K562 (cell line): ENCODE measurements at regions not wholly inside any gene's neighbourhood (a gene's known extent, or its start where the extent isn't known, plus 50 kb on each side); places are given as distances from the start of the nearest gene placed in this dataset.

Source experiments
- ATAC-seq: fragments of 200-7000 bp; cut with Tn5 transposase; 3 replicates; pipeline ENCODE4 v1.9.1; 2020; ENCODE audit warnings: moderate library complexity
- BruUV-seq: library from RNA; stranded (reverse); fragments of 400-500 nt; replicated peaks from 2 replicates; lab custom pipeline; 2021; lab: Mats Ljungman, UMichigan
- CTCF ChIA-PET: fragments of 300-600 bp; formaldehyde crosslinking; extraction: SDS; loops from one replicate; lab custom pipeline; 2021; ENCODE audit warnings: low intra/inter-chr PET ratio; lab: Yijun Ruan, JAX
- POLR2A ChIA-PET: fragments of 300-600, 350-650 bp; sonication (Branson Sonifier 250); formaldehyde crosslinking; extraction: SDS; loops from one replicate; lab custom pipeline; 2021; ENCODE audit warnings: antibody characterized with exemption, inconsistent platforms; lab: Yijun Ruan, JAX
- DNase-seq, 4 experiments: peaks; one replicate each; pipeline versions ENCODE4 v3.0.0 to v3.0.0-alpha.2; 2011 to 2018; ENCODE audit warnings: low spot score in 3 of 4, mixed read lengths in 3 of 4; ENCODE audit errors: extremely low read depth in 1 of 4
- FAIRE-seq: peaks from 2 replicates; lab custom pipeline; 2011; peaks lifted over from hg19 to GRCh38; lab: Jason Lieb, UNC
- H2AFZ ChIP-seq: 2 replicates; pipeline ENCODE4 v1.6.0; 2011; ENCODE audit warnings: low read depth, low read length, control low read depth, inconsistent platforms
- H3K27ac ChIP-seq: fragments of 200-600 bp; 3 replicates; pipeline ENCODE4 v1.8.0; 2011; ENCODE audit warnings: low read depth, mild to moderate bottlenecking, control low read depth, inconsistent platforms, low read length, moderate library complexity, mixed read lengths; ENCODE audit errors: extremely low read depth
- H3K27me3 ChIP-seq, 2 experiments: fragments of 300-600 bp in 1 of 2; 2 replicates in 1 of 2; 3 replicates in 1 of 2; pipeline versions ENCODE4 v1.6.0 to v1.8.0; 2011; ENCODE audit warnings: inconsistent platforms in 2 of 2, low read length in 2 of 2, mild to moderate bottlenecking in 1 of 2, mixed read lengths in 1 of 2, moderate library complexity in 1 of 2; ENCODE audit not compliant: control insufficient read depth in 2 of 2, insufficient read depth in 2 of 2
- H3K36me3 ChIP-seq: fragments of 300-600 bp; 3 replicates; pipeline ENCODE4 v1.8.0; 2011; ENCODE audit warnings: mild to moderate bottlenecking, low read length, inconsistent platforms; ENCODE audit not compliant: control insufficient read depth, insufficient read depth
- H3K4me1 ChIP-seq, 2 experiments: fragments of 200-600 bp in 1 of 2; replicated peaks in 1 of 2; 2 replicates in 1 of 2; 3 replicates in 1 of 2; pipeline versions ENCODE4 v1.5.1 to v1.8.0; 2011; ENCODE audit warnings: inconsistent platforms in 2 of 2, low read length in 2 of 2, mild to moderate bottlenecking in 1 of 2, mixed read lengths in 1 of 2, moderate library complexity in 1 of 2; ENCODE audit not compliant: control insufficient read depth in 2 of 2, insufficient read depth in 2 of 2
- H3K4me2 ChIP-seq: 2 replicates; pipeline ENCODE4 v1.6.1; 2011; ENCODE audit warnings: low read length, control low read depth, inconsistent platforms, mixed read lengths; ENCODE audit not compliant: insufficient read depth
- H3K4me3 ChIP-seq: fragments of 200-600 bp; sonication (generic), shearing (Covaris generic); 2 replicates; pipeline ENCODE4 v1.5.1; 2016; ENCODE audit warnings: control low read depth, inconsistent platforms
- H3K79me2 ChIP-seq: fragments of 200-600 bp; 3 replicates; pipeline ENCODE4 v1.8.0; 2011; ENCODE audit warnings: low read length, inconsistent platforms; ENCODE audit not compliant: control insufficient read depth, insufficient read depth
- H3K9ac ChIP-seq, 2 experiments: 2 replicates each; pipeline versions ENCODE4 v1.6.0 to v1.6.1; 2011; ENCODE audit warnings: low read depth in 2 of 2, low read length in 2 of 2, control low read depth in 1 of 2, inconsistent platforms in 1 of 2, mild to moderate bottlenecking in 1 of 2, mixed read lengths in 1 of 2; ENCODE audit not compliant: insufficient read depth in 1 of 2
- H3K9me1 ChIP-seq: one replicate; pipeline ENCODE4 v1.6.0; 2011; ENCODE audit warnings: inconsistent platforms, mild to moderate bottlenecking, low read length, moderate library complexity; ENCODE audit not compliant: control insufficient read depth, insufficient read depth
- H3K9me3 ChIP-seq: replicated peaks from 2 replicates; pipeline ENCODE4 v1.5.1; 2011; ENCODE audit warnings: low read depth, low read length, inconsistent platforms; ENCODE audit not compliant: control insufficient read depth, insufficient read depth
- H4K20me1 ChIP-seq: replicated peaks from 2 replicates; pipeline ENCODE4 v1.6.1; 2011; ENCODE audit warnings: low read length, inconsistent platforms, mixed read lengths; ENCODE audit not compliant: control insufficient read depth, insufficient read depth
- BRD4 ChIP-seq: fragments of 200-600 bp; sonication (generic); IDR thresholded peaks from 2 replicates; pipeline ENCODE4 v1.6.1; 2017; ENCODE audit warnings: inconsistent platforms
- C11orf30 ChIP-seq: fragments of 450-650 bp; IDR thresholded peaks from 2 replicates; pipeline ENCODE4 v1.6.1; 2016; ENCODE audit warnings: low read depth, mild to moderate bottlenecking
- DMBX1 ChIP-seq: fragments of 250-450 bp; sonication (Bioruptor Pico); IDR thresholded peaks from 2 replicates; pipeline ENCODE4 v1.8.0; 2022; ENCODE audit warnings: inconsistent platforms, mild to moderate bottlenecking, moderate library complexity, borderline replicate concordance
- ELF4 ChIP-seq: fragments of 450-650 bp; formaldehyde crosslinking; IDR thresholded peaks from 2 replicates; pipeline ENCODE4 v1.4.0; 2022; ENCODE audit warnings: missing genetic modification characterization
- EWSR1 ChIP-seq: fragments of 450-650 bp; IDR thresholded peaks from 2 replicates; pipeline ENCODE4 v1.6.1; 2018; ENCODE audit warnings: borderline replicate concordance, mild to moderate bottlenecking, low read depth, moderate library complexity; ENCODE audit not compliant: partially characterized antibody
- KAT8 ChIP-seq: fragments of 450-650 bp; IDR thresholded peaks from 2 replicates; pipeline ENCODE4 v1.6.1; 2016; ENCODE audit warnings: low read depth, mild to moderate bottlenecking
- KLF6 ChIP-seq: fragments of 250-450 bp; sonication (Bioruptor Pico); IDR thresholded peaks from 2 replicates; pipeline ENCODE4 v1.4.0; 2020; ENCODE audit warnings: mild to moderate bottlenecking, moderate library complexity, borderline replicate concordance
- MAFF ChIP-seq: IDR thresholded peaks from 2 replicates; pipeline ENCODE4 v1.6.1; 2012; ENCODE audit warnings: low read length, improper control_type of control experiment
- MAFG ChIP-seq: fragments of 450-650 bp; conservative IDR thresholded peaks from 2 replicates; pipeline ENCODE4 v1.6.1; 2016; ENCODE audit warnings: missing genetic modification characterization, missing compliant biosample characterization
- MAFK ChIP-seq: IDR thresholded peaks from 2 replicates; pipeline ENCODE4 v1.6.1; 2011; ENCODE audit warnings: low read length, improper control_type of control experiment
- MTF1 ChIP-seq: fragments of 250-450 bp; sonication (Bioruptor Pico); IDR thresholded peaks from 2 replicates; pipeline ENCODE4 v1.9.0; 2021; ENCODE audit warnings: moderate library complexity, mild to moderate bottlenecking, inconsistent platforms, borderline replicate concordance
- NFE2 ChIP-seq: IDR thresholded peaks from 2 replicates; pipeline ENCODE4 v1.6.1; 2014; ENCODE audit warnings: antibody characterized with exemption, low read depth
- NFE2L1 ChIP-seq: fragments of 450-650 bp; IDR thresholded peaks from 2 replicates; pipeline ENCODE4 v1.6.1; 2016; ENCODE audit warnings: missing genetic modification characterization, low read depth, mild to moderate bottlenecking, missing compliant biosample characterization, moderate library complexity, borderline replicate concordance
- NFIC ChIP-seq: fragments of 450-650 bp; IDR thresholded peaks from 2 replicates; pipeline ENCODE4 v1.6.1; 2017; ENCODE audit warnings: mild to moderate bottlenecking, inconsistent platforms
- PHB2 ChIP-seq: fragments of 450-650 bp; IDR thresholded peaks from 2 replicates; pipeline ENCODE4 v1.6.1; 2017; ENCODE audit warnings: low read depth
- RHOXF2B ChIP-seq: fragments of 250-450 bp; sonication (Bioruptor Pico); conservative IDR thresholded peaks from 2 replicates; pipeline ENCODE4 v1.5.1; 2021
- ZEB2 ChIP-seq: fragments of 450-650 bp; IDR thresholded peaks from 2 replicates; pipeline ENCODE4 v1.6.1; 2016
- ZNF140 ChIP-seq: fragments of 250-450 bp; sonication (Bioruptor Pico); IDR thresholded peaks from 2 replicates; pipeline ENCODE4 v1.8.0; 2021; ENCODE audit warnings: moderate library complexity, mild to moderate bottlenecking, inconsistent platforms
- ZNF143 ChIP-seq: sonication (generic); formaldehyde crosslinking; IDR thresholded peaks from 2 replicates; pipeline ENCODE4 v1.9.0; 2022; ENCODE audit warnings: mild to moderate bottlenecking, missing genetic modification reagents
- ZNF316 ChIP-seq: fragments of 450-650 bp; IDR thresholded peaks from 2 replicates; pipeline ENCODE4 v1.6.1; 2016
- in situ Hi-C: fragments of 300-500 bp; cut with MboI; formaldehyde crosslinking; loops from 4 replicates; pipeline ENCODE4 v1.15.0; 2018; ENCODE audit warnings: inconsistent platforms, mixed read lengths
- intact Hi-C: fragments of 100-400 bp; cut with micrococcal nuclease; formaldehyde crosslinking; loops from 2 replicates; pipeline ENCODE4 v1.14.2; 2022
- TF ChIP-seq, protein P1 (sequence below): sonication (generic); formaldehyde crosslinking; IDR thresholded peaks from 2 replicates; pipeline ENCODE4 v1.8.0; 2022; ENCODE audit warnings: mild to moderate bottlenecking, missing genetic modification reagents

DNA sequence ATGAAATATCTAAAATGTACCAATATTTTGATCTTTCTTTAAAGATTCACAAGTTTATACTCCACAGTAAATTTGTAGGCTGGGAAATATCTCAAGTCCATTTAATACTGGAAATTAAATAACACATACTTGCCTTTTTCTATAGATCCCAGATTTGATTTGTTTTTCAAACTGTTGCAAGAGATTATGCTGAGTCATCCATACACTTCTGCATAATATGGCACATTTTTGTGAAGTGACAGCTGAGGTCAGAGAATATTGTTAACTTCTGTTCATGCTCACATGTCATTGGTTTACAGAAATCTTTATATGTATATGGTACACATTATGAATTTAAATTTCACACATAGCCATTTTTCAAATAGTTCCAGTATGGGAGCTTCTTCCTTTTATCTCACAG, 1066.3 kb upstream of the NUDT12 start:
- intact Hi-C loops, result no loop called here
- Histone ChIP-seq H3K4me1 (no peaks in the 10 kb centered on the region), H4K20me1 (no peaks in the 10 kb centered on the region), H3K4me3 (no peak overlapping the region), H3K9me1 (no peaks in the 10 kb centered on the region), H3K27me3 (no peaks in the 10 kb centered on the region), H3K27ac (no peak overlapping the region), H3K9ac (no peak overlapping the region), H3K79me2 (no peaks in the 10 kb centered on the region), H3K9me3 (no peaks in the 10 kb centered on the region), H3K36me3 (no peaks in the 10 kb centered on the region), H2AFZ (no peak overlapping the region), H3K4me2 (no peak overlapping the region)
- FAIRE-seq, result no peak
- no peak for TF ChIP-seq BRD4
- peak; percentile 72 for TF ChIP-seq MAFG
- TF ChIP-seq MTF1, result no peak
- TF ChIP-seq C11orf30, result peak; percentile 48; the same call in 1 of the 2 replicates
- no peak for TF ChIP-seq NFIC
- TF ChIP-seq, protein P1, sequence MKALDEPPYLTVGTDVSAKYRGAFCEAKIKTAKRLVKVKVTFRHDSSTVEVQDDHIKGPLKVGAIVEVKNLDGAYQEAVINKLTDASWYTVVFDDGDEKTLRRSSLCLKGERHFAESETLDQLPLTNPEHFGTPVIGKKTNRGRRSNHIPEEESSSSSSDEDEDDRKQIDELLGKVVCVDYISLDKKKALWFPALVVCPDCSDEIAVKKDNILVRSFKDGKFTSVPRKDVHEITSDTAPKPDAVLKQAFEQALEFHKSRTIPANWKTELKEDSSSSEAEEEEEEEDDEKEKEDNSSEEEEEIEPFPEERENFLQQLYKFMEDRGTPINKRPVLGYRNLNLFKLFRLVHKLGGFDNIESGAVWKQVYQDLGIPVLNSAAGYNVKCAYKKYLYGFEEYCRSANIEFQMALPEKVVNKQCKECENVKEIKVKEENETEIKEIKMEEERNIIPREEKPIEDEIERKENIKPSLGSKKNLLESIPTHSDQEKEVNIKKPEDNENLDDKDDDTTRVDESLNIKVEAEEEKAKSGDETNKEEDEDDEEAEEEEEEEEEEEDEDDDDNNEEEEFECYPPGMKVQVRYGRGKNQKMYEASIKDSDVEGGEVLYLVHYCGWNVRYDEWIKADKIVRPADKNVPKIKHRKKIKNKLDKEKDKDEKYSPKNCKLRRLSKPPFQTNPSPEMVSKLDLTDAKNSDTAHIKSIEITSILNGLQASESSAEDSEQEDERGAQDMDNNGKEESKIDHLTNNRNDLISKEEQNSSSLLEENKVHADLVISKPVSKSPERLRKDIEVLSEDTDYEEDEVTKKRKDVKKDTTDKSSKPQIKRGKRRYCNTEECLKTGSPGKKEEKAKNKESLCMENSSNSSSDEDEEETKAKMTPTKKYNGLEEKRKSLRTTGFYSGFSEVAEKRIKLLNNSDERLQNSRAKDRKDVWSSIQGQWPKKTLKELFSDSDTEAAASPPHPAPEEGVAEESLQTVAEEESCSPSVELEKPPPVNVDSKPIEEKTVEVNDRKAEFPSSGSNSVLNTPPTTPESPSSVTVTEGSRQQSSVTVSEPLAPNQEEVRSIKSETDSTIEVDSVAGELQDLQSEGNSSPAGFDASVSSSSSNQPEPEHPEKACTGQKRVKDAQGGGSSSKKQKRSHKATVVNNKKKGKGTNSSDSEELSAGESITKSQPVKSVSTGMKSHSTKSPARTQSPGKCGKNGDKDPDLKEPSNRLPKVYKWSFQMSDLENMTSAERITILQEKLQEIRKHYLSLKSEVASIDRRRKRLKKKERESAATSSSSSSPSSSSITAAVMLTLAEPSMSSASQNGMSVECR (CRISPR knock-in tag), result no peak
- no peak for TF ChIP-seq ZNF140 (CRISPR knock-in tag)
- no peak for TF ChIP-seq RHOXF2B (CRISPR knock-in tag)
- TF ChIP-seq PHB2, result no peak
- TF ChIP-seq DMBX1 (CRISPR knock-in tag), result no peak
- TF ChIP-seq ZNF143, result no peak
- TF ChIP-seq EWSR1, result no peak
- peak; percentile 75 for TF ChIP-seq ZNF316
- TF ChIP-seq NFE2L1 (tag), result peak; percentile 43; the same call in 1 of the 2 replicates
- no peak for TF ChIP-seq KLF6 (CRISPR knock-in tag)
- TF ChIP-seq NFE2, result peak; percentile 50; the same call in 1 of the 2 replicates
- no peak for TF ChIP-seq ZEB2
- TF ChIP-seq KAT8, result no peak
- no peak for TF ChIP-seq ELF4 (CRISPR knock-in tag)
- TF ChIP-seq MAFK, result peak; percentile 70; the same call in 1 of the 2 replicates
- peak; percentile 71 for TF ChIP-seq MAFF
- ChIA-PET CTCF (no interaction called here), POLR2A (interaction anchor here (0.7 kb wide), 1 partner anchor 219 kb away, joined by 3 read pairs; no protein-coding TSS in a partner anchor)
- no peak for DNase-seq
- ATAC-seq, result no peak
- in situ Hi-C loops, result no loop called here
- no TSS peak for BruUV-seq
